ENCODE measurements at regions not wholly inside any gene's neighbourhood (a gene's known extent, or its start where the extent isn't known, plus 50 kb on each side); places are given as distances from the start of the nearest gene placed in this dataset.
"Not testable (repeated sequence)": the region's sequence is repeated elsewhere in the genome, so short reads cannot be mapped to it uniquely, and the experiment has no call there.

DNA sequence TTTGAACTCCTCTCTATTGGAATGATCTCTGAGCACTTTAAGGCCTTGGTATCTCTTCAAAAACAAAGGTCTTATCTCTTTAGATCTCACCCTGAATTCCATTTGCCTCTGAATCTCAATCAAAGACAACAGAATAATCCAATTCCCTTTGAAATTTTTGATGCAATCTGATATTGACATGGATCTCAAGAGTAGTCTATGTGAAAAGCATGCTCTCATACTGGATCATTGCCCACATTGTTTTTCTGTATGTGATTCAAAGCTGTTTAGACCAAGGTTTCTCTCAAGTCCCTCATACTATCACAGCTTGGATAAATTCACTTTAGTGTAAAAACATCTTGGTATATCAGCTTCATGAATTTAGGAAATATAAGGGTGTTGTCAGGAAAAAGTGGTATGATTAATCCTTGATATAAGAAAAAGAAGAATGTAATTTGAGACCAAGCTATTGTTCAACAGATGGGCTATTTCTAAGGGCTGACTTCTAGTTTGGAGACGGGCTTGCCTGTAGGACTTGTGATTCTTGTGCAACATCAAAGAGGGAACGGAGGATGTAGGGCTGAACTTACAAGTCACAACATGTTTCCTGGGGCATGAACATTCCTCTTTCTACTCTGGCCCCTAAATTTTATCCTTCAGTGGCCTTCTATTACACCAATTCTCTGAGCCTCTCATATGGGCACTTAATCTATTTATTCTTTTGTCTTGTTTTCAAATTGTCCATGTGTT lies 77.9 kb upstream of the CITED2 start:
- Mint-ChIP-seq H3K9me3 (no peaks in the 10 kb centered on the region), H3K36me3 (no peaks in the 10 kb centered on the region), H3K4me3 (no peak overlapping the region), H3K27me3 (no peaks in the 10 kb centered on the region), H3K4me1 (peaks cover 6% of the 10 kb centered on the region), H3K27ac (no peak overlapping the region)
- no peak for DNase-seq
- CTCF ChIA-PET, result no interaction called here

DNA sequence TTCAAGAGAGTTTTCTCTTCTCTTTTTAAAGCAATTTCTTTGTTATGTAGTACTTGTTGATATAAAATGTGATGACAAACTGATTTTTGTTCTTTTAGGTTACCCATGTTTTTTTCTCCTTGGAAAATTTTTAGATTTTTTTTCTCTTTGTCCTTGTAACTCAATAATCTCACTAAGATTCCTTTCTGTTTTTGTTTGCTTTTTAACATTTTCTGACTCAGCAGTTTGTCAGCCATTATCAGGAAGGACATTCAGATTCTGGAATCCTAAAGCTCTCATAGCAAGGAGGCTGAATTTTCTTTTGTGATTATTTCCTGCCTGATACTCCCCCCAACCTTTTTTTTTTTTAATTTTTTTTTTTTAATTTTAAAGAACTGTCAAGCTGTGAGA lies 75.2 kb upstream of the CITED2 start:
- Mint-ChIP-seq H3K36me3 (no peaks in the 10 kb centered on the region), H3K4me1 (peaks cover 10% of the 10 kb centered on the region), H3K27me3 (no peaks in the 10 kb centered on the region), H3K4me3 (no peak overlapping the region), H3K9me3 (no peaks in the 10 kb centered on the region), H3K27ac (no peak overlapping the region)
- CTCF ChIA-PET, result no interaction called here
- no peak for DNase-seq

GRCh38 chr6:139448998-139449610 lies 74.7 kb upstream of the CITED2 start:
- DNase-seq, result no peak
- Mint-ChIP-seq H3K27me3 (no peaks in the 10 kb centered on the region), H3K4me3 (no peak overlapping the region), H3K36me3 (no peaks in the 10 kb centered on the region), H3K27ac (no peak overlapping the region), H3K4me1 (peaks cover 10% of the 10 kb centered on the region), H3K9me3 (no peaks in the 10 kb centered on the region)
- CTCF ChIA-PET, result no interaction called here

- CTCF ChIA-PET, result no interaction called here
- peaks cover 11% of the 10 kb centered on the region for H3K4me1 Mint-ChIP-seq
- no peak overlapping the region for H3K4me3 Mint-ChIP-seq
- H3K36me3 Mint-ChIP-seq, result no peaks in the 10 kb centered on the region
- H3K9me3 Mint-ChIP-seq, result no peaks in the 10 kb centered on the region
- H3K27ac Mint-ChIP-seq, result no peak overlapping the region
- DNase-seq, result no peak
- H3K27me3 Mint-ChIP-seq, result no peaks in the 10 kb centered on the region
Measured at GRCh38 chr6:139448051-139448649, 73.7 kb upstream of the CITED2 start.

GRCh38 chr6:139447656-139447975 lies 73.2 kb upstream of the CITED2 start:
- DNase-seq, result no peak
- Mint-ChIP-seq H3K4me1 (peaks cover 15% of the 10 kb centered on the region), H3K27ac (no peak overlapping the region), H3K4me3 (no peak overlapping the region), H3K36me3 (no peaks in the 10 kb centered on the region), H3K27me3 (no peaks in the 10 kb centered on the region), H3K9me3 (no peaks in the 10 kb centered on the region)
- CTCF ChIA-PET, result no interaction called here

GRCh38 chr6:139446768-139447655 lies 72.6 kb upstream of the CITED2 start:
- Mint-ChIP-seq H3K4me3 (no peak overlapping the region), H3K9me3 (no peaks in the 10 kb centered on the region), H3K27me3 (no peaks in the 10 kb centered on the region), H3K4me1 (peaks cover 21% of the 10 kb centered on the region), H3K27ac (no peak overlapping the region), H3K36me3 (no peaks in the 10 kb centered on the region)
- DNase-seq, result no peak
- CTCF ChIA-PET, result no interaction called here

- no peak for DNase-seq
- Mint-ChIP-seq H3K4me3 (no peak overlapping the region), H3K27ac (no peak overlapping the region), H3K36me3 (no peaks in the 10 kb centered on the region), H3K4me1 (peaks cover 24% of the 10 kb centered on the region), H3K9me3 (no peaks in the 10 kb centered on the region), H3K27me3 (no peaks in the 10 kb centered on the region)
- CTCF ChIA-PET, result no interaction called here
Measured at GRCh38 chr6:139446138-139446715, 71.8 kb upstream of the CITED2 start.

GRCh38 chr6:139444273-139444787 lies 69.9 kb upstream of the CITED2 start:
- CTCF ChIA-PET, H3K27ac Mint-ChIP-seq, H3K4me3 Mint-ChIP-seq, H3K9me3 Mint-ChIP-seq, H3K27me3 Mint-ChIP-seq, DNase-seq, H3K36me3 Mint-ChIP-seq: not testable (repeated sequence)
- H3K4me1 Mint-ChIP-seq, result peaks cover 30% of the 10 kb centered on the region

DNA sequence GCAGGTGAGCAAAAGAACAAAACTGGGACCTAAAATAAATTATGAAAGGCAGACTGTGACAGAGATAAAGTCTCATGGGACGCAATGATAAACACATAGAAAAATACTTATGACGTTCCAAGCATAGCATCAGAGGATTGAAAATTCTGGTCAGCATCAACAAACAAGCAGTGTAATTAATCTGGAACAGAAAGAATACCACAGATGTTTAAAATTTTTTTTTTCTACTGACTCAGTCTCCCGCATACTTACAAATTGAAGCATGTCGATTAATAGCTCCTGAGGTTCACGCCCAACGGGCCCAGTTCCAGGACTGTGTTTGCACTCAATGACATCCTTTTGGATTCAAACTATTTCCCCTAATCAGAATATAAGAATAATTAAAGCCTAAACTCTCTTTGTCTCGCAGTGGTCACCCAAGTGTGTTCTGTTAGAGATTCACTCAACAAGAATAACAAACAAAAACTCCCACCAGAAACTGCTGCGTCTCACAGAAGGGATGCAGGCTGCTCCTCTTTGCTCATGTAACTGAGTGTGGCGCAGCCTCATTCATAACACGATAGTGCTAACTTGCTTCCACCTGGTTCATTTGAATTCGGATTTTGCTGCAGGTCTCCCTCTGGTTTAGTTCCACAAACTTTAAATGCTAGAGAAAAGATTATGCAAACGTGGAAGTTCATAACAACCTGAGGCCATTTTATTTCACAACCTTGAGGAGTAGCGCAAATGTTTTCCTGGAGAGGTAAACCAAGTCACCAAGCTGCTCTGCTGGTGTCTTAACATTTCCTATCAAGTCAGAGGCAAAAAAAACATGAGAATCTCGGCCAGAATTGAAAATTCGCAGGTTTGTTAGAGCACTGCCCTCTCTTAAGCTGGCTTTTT lies 69.0 kb upstream of the CITED2 start:
- CTCF ChIA-PET, result no interaction called here
- H3K9me3 Mint-ChIP-seq, result no peaks in the 10 kb centered on the region
- no peak overlapping the region for H3K27ac Mint-ChIP-seq
- H3K4me1 Mint-ChIP-seq, result peaks cover 30% of the 10 kb centered on the region
- no peaks in the 10 kb centered on the region for H3K36me3 Mint-ChIP-seq
- H3K27me3 Mint-ChIP-seq, result peaks cover 8% of the 10 kb centered on the region
- DNase-seq, result no peak
- no peak overlapping the region for H3K4me3 Mint-ChIP-seq

DNA sequence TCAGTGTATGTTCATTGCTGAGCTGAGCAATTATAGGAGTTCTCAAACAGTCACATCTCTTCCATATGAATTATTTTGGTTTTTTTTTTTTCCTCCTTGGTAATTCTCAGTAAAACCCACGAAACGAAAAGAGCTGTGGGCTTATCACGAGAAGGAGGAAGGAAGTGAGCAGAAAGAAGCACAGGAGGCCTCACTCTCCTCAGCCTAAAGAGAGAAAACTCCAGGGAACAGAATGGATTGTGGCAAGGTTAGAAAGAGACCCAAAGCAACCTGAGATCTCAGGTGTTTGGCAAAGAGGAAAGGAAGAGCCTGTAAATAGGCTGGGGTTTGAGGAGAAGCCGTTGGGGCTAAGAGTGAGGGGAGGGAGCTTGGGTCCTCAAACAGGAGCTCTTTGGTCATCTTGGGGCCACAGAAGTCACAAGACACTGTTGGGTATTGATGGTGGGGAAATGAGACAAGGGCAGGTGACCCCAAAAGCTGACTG lies 67.8 kb upstream of the CITED2 start:
- CTCF ChIA-PET, result no interaction called here
- no peaks in the 10 kb centered on the region for H3K36me3 Mint-ChIP-seq

GRCh38 chr6:139439349-139439748 lies 64.9 kb upstream of the CITED2 start:
- Mint-ChIP-seq H3K4me3 (no peak overlapping the region), H3K27ac (no peak overlapping the region), H3K27me3 (peaks cover 18% of the 10 kb centered on the region), H3K9me3 (no peaks in the 10 kb centered on the region), H3K4me1 (peaks cover 20% of the 10 kb centered on the region), H3K36me3 (no peaks in the 10 kb centered on the region)
- DNase-seq, result no peak
- CTCF ChIA-PET, result no interaction called here

More for the DNA sequence above, 67.8 kb upstream of the CITED2 start:
- Mint-ChIP-seq H3K4me1 (peaks cover 24% of the 10 kb centered on the region), H3K27me3 (peaks cover 15% of the 10 kb centered on the region), H3K27ac (peak overlapping the region; percentile 21), H3K4me3 (peak overlapping the region; percentile 29), H3K9me3 (no peaks in the 10 kb centered on the region)
- DNase-seq, result no peak

- no peak for DNase-seq
- H3K4me1 Mint-ChIP-seq, result peaks cover 20% of the 10 kb centered on the region
- CTCF ChIA-PET, result no interaction called here
- H3K9me3 Mint-ChIP-seq, result no peaks in the 10 kb centered on the region
- H3K27ac Mint-ChIP-seq, result no peak overlapping the region
- H3K4me3 Mint-ChIP-seq, result no peak overlapping the region
- H3K36me3 Mint-ChIP-seq, result no peaks in the 10 kb centered on the region
- peaks cover 18% of the 10 kb centered on the region for H3K27me3 Mint-ChIP-seq
Measured at GRCh38 chr6:139438775-139439174, 64.3 kb upstream of the CITED2 start.

DNA sequence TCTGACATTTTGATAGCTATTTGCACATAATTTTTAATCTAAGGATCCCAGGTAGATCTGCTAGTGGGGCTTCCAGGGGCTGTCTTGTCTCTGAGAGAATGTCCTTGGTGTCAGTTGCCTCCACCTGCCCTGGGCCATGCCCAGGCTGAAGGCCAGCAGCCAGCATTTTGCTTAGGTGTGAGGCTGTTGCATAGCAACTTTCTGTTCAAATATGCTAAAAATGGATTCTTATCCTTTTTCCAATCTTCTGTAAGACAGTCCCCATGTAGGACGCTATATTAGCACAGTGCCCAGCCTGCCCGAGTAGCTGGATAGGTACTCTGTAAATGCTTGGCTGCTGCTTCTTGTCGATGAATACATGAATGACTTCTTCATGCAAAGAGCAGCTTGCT lies 62.5 kb upstream of the CITED2 start:
- Mint-ChIP-seq H3K27me3 (peaks cover 18% of the 10 kb centered on the region), H3K27ac (no peak overlapping the region), H3K9me3 (no peaks in the 10 kb centered on the region), H3K4me1 (peaks cover 8% of the 10 kb centered on the region), H3K36me3 (no peaks in the 10 kb centered on the region), H3K4me3 (no peak overlapping the region)
- CTCF ChIA-PET, result interaction anchor here (0.8 kb wide), 1 partner anchor 67 kb away, joined by 3 read pairs; no protein-coding TSS in a partner anchor
- DNase-seq, result no peak
